GM12878 (cell line): ENCODE measurements at regions not wholly inside any gene's neighbourhood (a gene's known extent, or its start where the extent isn't known, plus 50 kb on each side); places are given as distances from the start of the nearest gene placed in this dataset.

Experiments used
- ATAC-seq: fragments of 200-7000 bp; cut with Tn5 transposase; 3 replicates; pipeline ENCODE4 v1.9.1; 2020; ENCODE audit warnings: mild to moderate bottlenecking, moderate library complexity
- BruUV-seq: library from RNA; stranded (reverse); fragments of 400-500 nt; replicated peaks from 2 replicates; lab custom pipeline; 2021; lab: Mats Ljungman, UMichigan
- CTCF ChIA-PET: fragments of 300-600 bp; sonication (Branson Sonifier 250); formaldehyde crosslinking; extraction: SDS; loops from one replicate; lab custom pipeline; 2021; ENCODE audit warnings: inconsistent platforms; lab: Yijun Ruan, JAX
- POLR2A ChIA-PET: fragments of 350-600 bp; formaldehyde crosslinking; extraction: SDS; loops from one replicate; lab custom pipeline; 2021; ENCODE audit warnings: inconsistent platforms; lab: Charles Lee
- RAD21 ChIA-PET: fragments of 300-600 bp; sonication (Branson Sonifier 250); formaldehyde crosslinking; loops from one replicate; lab custom pipeline; 2023; ENCODE audit warnings: antibody characterized with exemption; ENCODE audit not compliant: unreplicated experiment; lab: Charles Lee
- SMC1A ChIA-PET: fragments of 300-600 bp; sonication (Branson Sonifier 250); formaldehyde crosslinking; loops from one replicate; lab custom pipeline; 2023; ENCODE audit not compliant: unreplicated experiment, uncharacterized antibody; lab: Charles Lee
- DNase-seq: peaks from one replicate; pipeline ENCODE4 v3.0.0-alpha.2; 2011; ENCODE audit warnings: low read depth, low spot score
- FAIRE-seq: peaks from 3 replicates; lab custom pipeline; 2011; peaks lifted over from hg19 to GRCh38; lab: Jason Lieb, UNC
- H2AFZ ChIP-seq: 2 replicates; pipeline ENCODE4 v1.6.0; 2011; ENCODE audit warnings: low read depth, low read length, control low read depth; ENCODE audit not compliant: control insufficient read depth
- H3K27ac ChIP-seq: 2 replicates; pipeline ENCODE4 v1.5.1; 2011; ENCODE audit warnings: control low read depth; ENCODE audit not compliant: control insufficient read depth, insufficient read depth
- H3K27me3 ChIP-seq, 2 experiments: replicated peaks in 1 of 2; 2 replicates each; pipeline versions ENCODE4 v1.6.0 to v1.6.1; 2011; ENCODE audit warnings: low read length in 1 of 2; ENCODE audit not compliant: control insufficient read depth in 2 of 2, insufficient read depth in 2 of 2
- H3K36me3 ChIP-seq, 2 experiments: 2 replicates each; pipeline ENCODE4 v1.5.1; 2011; ENCODE audit warnings: low read length in 1 of 2; ENCODE audit not compliant: control insufficient read depth in 2 of 2, insufficient read depth in 2 of 2
- H3K4me1 ChIP-seq: 2 replicates; pipeline ENCODE4 v1.6.1; 2011; ENCODE audit warnings: mild to moderate bottlenecking, low read length, moderate library complexity, mixed read lengths; ENCODE audit not compliant: control insufficient read depth, insufficient read depth
- H3K4me2 ChIP-seq: 2 replicates; pipeline ENCODE4 v1.6.0; 2011; ENCODE audit warnings: control low read depth; ENCODE audit not compliant: control insufficient read depth, insufficient read depth
- H3K4me3 ChIP-seq: fragments of 200-600 bp; sonication (generic); 2 replicates; pipeline ENCODE4 v1.5.1; 2016
- H3K79me2 ChIP-seq: 2 replicates; pipeline ENCODE4 v1.6.0; 2011; ENCODE audit warnings: low read length; ENCODE audit not compliant: control insufficient read depth, insufficient read depth
- H3K9ac ChIP-seq: 2 replicates; pipeline ENCODE4 v1.8.0; 2011; ENCODE audit warnings: low read length, control low read depth, mixed read lengths; ENCODE audit not compliant: control insufficient read depth, insufficient read depth
- H3K9me3 ChIP-seq: replicated peaks from 3 replicates; pipeline ENCODE4 v1.5.1; 2011; ENCODE audit warnings: mild to moderate bottlenecking, low read length; ENCODE audit not compliant: control insufficient read depth, insufficient read depth
- H4K20me1 ChIP-seq: 2 replicates; pipeline ENCODE4 v1.6.0; 2011; ENCODE audit not compliant: control insufficient read depth, insufficient read depth
- BMI1 ChIP-seq: fragments of 450-650 bp; IDR thresholded peaks from 2 replicates; pipeline ENCODE4 v1.6.1; 2016; ENCODE audit warnings: mild to moderate bottlenecking, moderate library complexity, borderline replicate concordance
- HCFC1 ChIP-seq: fragments of 150-350 bp; IDR thresholded peaks from 2 replicates; pipeline ENCODE4 v1.6.1; 2014; ENCODE audit warnings: low read length
- STAT1 ChIP-seq: fragments of 450-650 bp; conservative IDR thresholded peaks from 2 replicates; pipeline ENCODE4 v1.6.1; 2014; ENCODE audit warnings: antibody characterized with exemption, mild to moderate bottlenecking
- WGBS: methylation state at CpG from one replicate; pipeline ENCODE4 v1.1.6; 2016; ENCODE audit warnings: low lambda C conversion rate; ENCODE audit not compliant: insufficient replicate concordance, insufficient coverage; ENCODE audit errors: missing lambda C conversion rate; 5-methylcytosine and 5-hydroxymethylcytosine counted together
- in situ Hi-C: fragments of 300-500 bp; cut with MboI; formaldehyde crosslinking; loops from 9 replicates; pipeline ENCODE4 v1.14.3; 2018; ENCODE audit warnings: mixed read lengths
- intact Hi-C: fragments of 100-400 bp; cut with micrococcal nuclease; formaldehyde crosslinking; loops from one replicate; pipeline ENCODE4 v1.14.2; 2022; ENCODE audit not compliant: unreplicated experiment
- TF ChIP-seq, protein P1 (sequence below): IDR thresholded peaks from 2 replicates; pipeline ENCODE4 v1.6.1; 2011; ENCODE audit warnings: borderline replicate concordance, low read depth, mild to moderate bottlenecking, moderate library complexity, mixed read lengths, low read length; ENCODE audit not compliant: insufficient read depth; ENCODE audit errors: extremely low read length
- TF ChIP-seq, protein P2 (sequence below): IDR thresholded peaks from 2 replicates; pipeline ENCODE4 v1.6.1; 2012; ENCODE audit warnings: improper control_type of control experiment, low read depth, low read length; ENCODE audit not compliant: insufficient replicate concordance

DNA sequence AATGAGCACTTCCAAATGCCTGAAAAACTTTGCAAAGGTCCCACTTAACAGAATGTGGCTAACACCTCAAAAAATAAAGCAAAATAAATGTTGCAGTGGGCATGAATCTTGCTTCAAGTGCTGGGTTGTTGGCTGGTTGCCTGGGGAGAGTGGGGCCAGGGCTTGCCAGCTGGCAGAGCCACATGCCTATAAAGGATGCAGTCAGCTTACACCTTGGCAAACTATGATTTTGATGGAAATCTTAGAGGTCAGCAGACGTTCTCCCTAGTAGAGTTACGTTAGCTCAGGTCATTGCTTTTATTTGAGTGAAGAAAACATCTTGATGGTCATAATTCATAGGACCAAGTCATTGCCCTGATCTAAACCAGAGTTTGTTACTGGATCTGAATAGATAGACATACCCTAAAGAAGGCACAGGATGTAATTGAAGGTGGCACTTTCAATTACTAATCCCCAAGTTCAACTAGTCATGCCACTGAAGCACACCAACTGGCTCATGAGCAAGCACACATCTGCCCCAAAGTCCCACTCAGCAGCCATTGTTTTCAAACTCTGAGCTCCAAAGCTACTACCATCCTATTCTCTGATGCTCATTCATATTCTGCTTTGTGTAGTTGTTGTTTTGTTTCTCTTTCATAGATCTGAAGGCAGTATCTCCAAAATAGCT lies 51.2 kb upstream of the ZSWIM6 start:
- POLR2A ChIA-PET, result interaction anchor here (0.8 to 1.4 kb wide), 2 partner anchors 41 to 80 kb away, joined by 3 read pairs; no protein-coding TSS in a partner anchor

More for the DNA sequence above, 51.2 kb upstream of the ZSWIM6 start:
- H3K36me3 ChIP-seq, result no peaks in the 10 kb centered on the region
- in situ Hi-C loops, result no loop called here
- no peaks in the 10 kb centered on the region for H3K9me3 ChIP-seq
- FAIRE-seq (peak; percentile 35), ATAC-seq (peak; percentile 46), DNase-seq (no peak)
- no TSS peak for BruUV-seq
- TF ChIP-seq BMI1 (no peak), HCFC1 (no peak), STAT1 (no peak)
- TF ChIP-seq, protein P1, sequence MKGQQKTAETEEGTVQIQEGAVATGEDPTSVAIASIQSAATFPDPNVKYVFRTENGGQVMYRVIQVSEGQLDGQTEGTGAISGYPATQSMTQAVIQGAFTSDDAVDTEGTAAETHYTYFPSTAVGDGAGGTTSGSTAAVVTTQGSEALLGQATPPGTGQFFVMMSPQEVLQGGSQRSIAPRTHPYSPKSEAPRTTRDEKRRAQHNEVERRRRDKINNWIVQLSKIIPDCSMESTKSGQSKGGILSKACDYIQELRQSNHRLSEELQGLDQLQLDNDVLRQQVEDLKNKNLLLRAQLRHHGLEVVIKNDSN, result no peak
- TF ChIP-seq, protein P2, sequence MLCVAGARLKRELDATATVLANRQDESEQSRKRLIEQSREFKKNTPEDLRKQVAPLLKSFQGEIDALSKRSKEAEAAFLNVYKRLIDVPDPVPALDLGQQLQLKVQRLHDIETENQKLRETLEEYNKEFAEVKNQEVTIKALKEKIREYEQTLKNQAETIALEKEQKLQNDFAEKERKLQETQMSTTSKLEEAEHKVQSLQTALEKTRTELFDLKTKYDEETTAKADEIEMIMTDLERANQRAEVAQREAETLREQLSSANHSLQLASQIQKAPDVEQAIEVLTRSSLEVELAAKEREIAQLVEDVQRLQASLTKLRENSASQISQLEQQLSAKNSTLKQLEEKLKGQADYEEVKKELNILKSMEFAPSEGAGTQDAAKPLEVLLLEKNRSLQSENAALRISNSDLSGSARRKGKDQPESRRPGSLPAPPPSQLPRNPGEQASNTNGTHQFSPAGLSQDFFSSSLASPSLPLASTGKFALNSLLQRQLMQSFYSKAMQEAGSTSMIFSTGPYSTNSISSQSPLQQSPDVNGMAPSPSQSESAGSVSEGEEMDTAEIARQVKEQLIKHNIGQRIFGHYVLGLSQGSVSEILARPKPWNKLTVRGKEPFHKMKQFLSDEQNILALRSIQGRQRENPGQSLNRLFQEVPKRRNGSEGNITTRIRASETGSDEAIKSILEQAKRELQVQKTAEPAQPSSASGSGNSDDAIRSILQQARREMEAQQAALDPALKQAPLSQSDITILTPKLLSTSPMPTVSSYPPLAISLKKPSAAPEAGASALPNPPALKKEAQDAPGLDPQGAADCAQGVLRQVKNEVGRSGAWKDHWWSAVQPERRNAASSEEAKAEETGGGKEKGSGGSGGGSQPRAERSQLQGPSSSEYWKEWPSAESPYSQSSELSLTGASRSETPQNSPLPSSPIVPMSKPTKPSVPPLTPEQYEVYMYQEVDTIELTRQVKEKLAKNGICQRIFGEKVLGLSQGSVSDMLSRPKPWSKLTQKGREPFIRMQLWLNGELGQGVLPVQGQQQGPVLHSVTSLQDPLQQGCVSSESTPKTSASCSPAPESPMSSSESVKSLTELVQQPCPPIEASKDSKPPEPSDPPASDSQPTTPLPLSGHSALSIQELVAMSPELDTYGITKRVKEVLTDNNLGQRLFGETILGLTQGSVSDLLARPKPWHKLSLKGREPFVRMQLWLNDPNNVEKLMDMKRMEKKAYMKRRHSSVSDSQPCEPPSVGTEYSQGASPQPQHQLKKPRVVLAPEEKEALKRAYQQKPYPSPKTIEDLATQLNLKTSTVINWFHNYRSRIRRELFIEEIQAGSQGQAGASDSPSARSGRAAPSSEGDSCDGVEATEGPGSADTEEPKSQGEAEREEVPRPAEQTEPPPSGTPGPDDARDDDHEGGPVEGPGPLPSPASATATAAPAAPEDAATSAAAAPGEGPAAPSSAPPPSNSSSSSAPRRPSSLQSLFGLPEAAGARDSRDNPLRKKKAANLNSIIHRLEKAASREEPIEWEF, result no peak
- no peaks in the 10 kb centered on the region for H4K20me1 ChIP-seq
- no peak overlapping the region; the same call in 1 of the 2 replicates for H2AFZ ChIP-seq
- no peak overlapping the region for H3K27ac ChIP-seq
- intact Hi-C loops, result no loop called here
- RAD21 ChIA-PET, result interaction anchor here (0.7 to 1.9 kb wide), 6 partner anchors 16 to 117 kb away, joined by 3 to 10 read pairs (median 4); no protein-coding TSS in a partner anchor
- CTCF ChIA-PET, result interaction anchor here (0.6 to 1.6 kb wide), 7 partner anchors 15 to 82 kb away, joined by 3 to 7 read pairs (median 3); no protein-coding TSS in a partner anchor
- H3K4me3 ChIP-seq, result no peak overlapping the region
- peaks cover 5% of the 10 kb centered on the region; the same call in 1 of the 2 replicates for H3K4me1 ChIP-seq
- H3K79me2 ChIP-seq, result no peaks in the 10 kb centered on the region
- H3K4me2 ChIP-seq, result no peak overlapping the region
- SMC1A ChIA-PET, result interaction anchor here (0.7 to 2.1 kb wide), 15 partner anchors 10 to 123 kb away, joined by 3 to 14 read pairs (median 4); no protein-coding TSS in a partner anchor
- H3K9ac ChIP-seq, result no peak overlapping the region
- 44% methylated on average over 2 of the region's 2 CpGs for WGBS
- no peaks in the 10 kb centered on the region for H3K27me3 ChIP-seq
